ENCODE measurements at regions not wholly inside any gene's neighbourhood (a gene's known extent, or its start where the extent isn't known, plus 50 kb on each side); places are given as distances from the start of the nearest gene placed in this dataset.
A peak's percentile ranks its signal among the peaks of the same experiment; 100 is the strongest.
"Not testable (repeated sequence)": the region's sequence is repeated elsewhere in the genome, so short reads cannot be mapped to it uniquely, and the experiment has no call there.

GRCh38 chr16:88331989-88332920, 50.5 kb upstream of the ZNF469 start:
- H4K8ac ChIP-seq (ENCODE audit: low read length): peak overlapping the region; percentile 99
- peak overlapping the region; percentile 85 for H2AK5ac ChIP-seq (ENCODE audit: low read length, severe bottlenecking)
- peak overlapping the region; percentile 91 for H3K27ac ChIP-seq (ENCODE audit: low read length, poor library complexity, severe bottlenecking)
- no peaks in the 10 kb centered on the region for H3K79me1 ChIP-seq (replicated peaks; ENCODE audit: low read length, poor library complexity, severe bottlenecking)
- peak overlapping the region; percentile 7 for H3K4me2 ChIP-seq (ENCODE audit: low read length, poor library complexity, severe bottlenecking)
- peak overlapping the region in 1 of 2 experiments; percentile 8 for H3K4me3 ChIP-seq (ENCODE audit: insufficient read depth in 1 of 2, low read depth in 1 of 2, low read length in 2 of 2)
- peak overlapping the region; percentile 90 for H2BK5ac ChIP-seq (ENCODE audit: low read depth, low read length, poor library complexity, severe bottlenecking)
- peak overlapping the region in 1 of 2 experiments; percentile 96 for H3K14ac ChIP-seq (ENCODE audit: low read length in 2 of 2)
- peak overlapping the region; percentile 95 for H2BK15ac ChIP-seq (ENCODE audit: low read depth, poor library complexity, severe bottlenecking)
- H3K23ac ChIP-seq (ENCODE audit: low read length in 2 of 2): peak overlapping the region in 1 of 2 experiments; percentile 70
- H3K18ac ChIP-seq (ENCODE audit: low read depth in 1 of 2, low read length in 2 of 2): peak overlapping the region; percentile 94 to 95
- 16% methylated on average over 20 of the region's 23 CpGs for WGBS
- H3K9ac ChIP-seq (ENCODE audit: low read length): peak overlapping the region; percentile 86
- DNase-seq: peak; percentile 100
- H2BK120ac ChIP-seq (ENCODE audit: low read depth, low read length): peak overlapping the region; percentile 97
- H3K4ac ChIP-seq (ENCODE audit: low read depth in 1 of 2, low read length in 2 of 2): peak overlapping the region; percentile 79 to 96
- no peaks in the 10 kb centered on the region for H3K27me3 ChIP-seq (ENCODE audit: control insufficient read depth in 1 of 2, insufficient read depth in 1 of 2, low read length in 2 of 2)
- no peak overlapping the region for H2AFZ ChIP-seq (ENCODE audit: low read depth, low read length)
- peaks cover 46% of the 10 kb centered on the region for H3K4me1 ChIP-seq (ENCODE audit: control insufficient read depth, insufficient read depth, low read depth, low read length)
- peak overlapping the region; percentile 94 to 100 for H2BK12ac ChIP-seq (ENCODE audit: low read length in 2 of 2)
- no peaks in the 10 kb centered on the region for H3K9me3 ChIP-seq (ENCODE audit: control insufficient read depth, low read length)
- no peaks in the 10 kb centered on the region for H3K36me3 ChIP-seq (ENCODE audit: control insufficient read depth in 1 of 2, insufficient read depth in 2 of 2, low read depth in 1 of 2, low read length in 2 of 2)
- H4K91ac ChIP-seq (ENCODE audit: low read length): peak overlapping the region; percentile 98

- peak overlapping the region in 1 of 2 experiments; percentile 70 for H3K23ac ChIP-seq (ENCODE audit: low read length in 2 of 2)
- H2AFZ ChIP-seq (ENCODE audit: low read depth, low read length); H3K36me3 ChIP-seq (ENCODE audit: control insufficient read depth in 1 of 2, insufficient read depth in 2 of 2, low read depth in 1 of 2, low read length in 2 of 2); H3K9me3 ChIP-seq (ENCODE audit: control insufficient read depth, low read length); H3K79me1 ChIP-seq (replicated peaks; ENCODE audit: low read length, poor library complexity, severe bottlenecking); H3K27me3 ChIP-seq (ENCODE audit: control insufficient read depth in 1 of 2, insufficient read depth in 1 of 2, low read length in 2 of 2): not testable (repeated sequence)
- peak overlapping the region; percentile 90 for H2BK5ac ChIP-seq (ENCODE audit: low read depth, low read length, poor library complexity, severe bottlenecking)
- H3K18ac ChIP-seq (ENCODE audit: low read depth in 1 of 2, low read length in 2 of 2): peak overlapping the region; percentile 94 to 95
- H4K8ac ChIP-seq (ENCODE audit: low read length): peak overlapping the region; percentile 99
- peak overlapping the region in 1 of 2 experiments; percentile 96 for H3K14ac ChIP-seq (ENCODE audit: low read length in 2 of 2)
- H2AK5ac ChIP-seq (ENCODE audit: low read length, severe bottlenecking): peak overlapping the region; percentile 68
- H3K4me3 ChIP-seq (ENCODE audit: insufficient read depth in 1 of 2, low read depth in 1 of 2, low read length in 2 of 2): peak overlapping the region in 1 of 2 experiments; percentile 52
- H3K4me2 ChIP-seq (ENCODE audit: low read length, poor library complexity, severe bottlenecking): peak overlapping the region; percentile 7
- H2BK120ac ChIP-seq (ENCODE audit: low read depth, low read length): peak overlapping the region; percentile 97
- WGBS: 61% methylated on average over 24 of the region's 33 CpGs
- H4K91ac ChIP-seq (ENCODE audit: low read length): peak overlapping the region; percentile 98
- H2BK15ac ChIP-seq (ENCODE audit: low read depth, poor library complexity, severe bottlenecking): peak overlapping the region; percentile 95
- peak overlapping the region; percentile 91 for H3K27ac ChIP-seq (ENCODE audit: low read length, poor library complexity, severe bottlenecking)
- DNase-seq: peak; percentile 78
- peak overlapping the region; percentile 86 for H3K9ac ChIP-seq (ENCODE audit: low read length)
- peak overlapping the region; percentile 88 to 96 for H3K4ac ChIP-seq (ENCODE audit: low read depth in 1 of 2, low read length in 2 of 2)
- peak overlapping the region; percentile 94 to 100 for H2BK12ac ChIP-seq (ENCODE audit: low read length in 2 of 2)
- H3K4me1 ChIP-seq (ENCODE audit: control insufficient read depth, insufficient read depth, low read depth, low read length): peaks cover 39% of the 10 kb centered on the region
These were observed 49.6 kb upstream of the ZNF469 start for GRCh38 chr16:88332921-88333825.
